GM06990 (cell line): ENCODE measurements at regions not wholly inside any gene's neighbourhood (a gene's known extent, or its start where the extent isn't known, plus 50 kb on each side); places are given as distances from the start of the nearest gene placed in this dataset.

Source experiments
- DNase-seq: peaks from one replicate; pipeline ENCODE4 v3.0.0-alpha.2; 2011; ENCODE audit not compliant: insufficient read length; ENCODE audit errors: extremely low read depth
- H3K27me3 ChIP-seq: replicated peaks from 2 replicates; pipeline ENCODE4 v1.6.0; 2011; ENCODE audit warnings: low read length; ENCODE audit not compliant: control insufficient read depth, insufficient read depth
- H3K36me3 ChIP-seq: 2 replicates; pipeline ENCODE4 v1.5.1; 2011; ENCODE audit warnings: low read length; ENCODE audit not compliant: control insufficient read depth, insufficient read depth
- H3K4me3 ChIP-seq: replicated peaks from 2 replicates; pipeline ENCODE4 v1.5.1; 2011; ENCODE audit warnings: low read depth, mild to moderate bottlenecking, control low read depth, low read length
- CTCF ChIP-seq: IDR thresholded peaks from 2 replicates; pipeline ENCODE4 v1.5.1; 2011; ENCODE audit warnings: low read length, control low read depth, mild to moderate bottlenecking, inconsistent platforms; ENCODE audit not compliant: insufficient read depth, poor library complexity, severe bottlenecking

GRCh38 chr13:21895779-21896178 is 224.9 kb downstream of the FGF9 start:
- DNase-seq, result no peak
- no peak for TF ChIP-seq CTCF
- H3K4me3 ChIP-seq, result no peak overlapping the region
- H3K36me3 ChIP-seq, result no peaks in the 10 kb centered on the region
- no peaks in the 10 kb centered on the region for H3K27me3 ChIP-seq

- Histone ChIP-seq H3K27me3 (no peaks in the 10 kb centered on the region), H3K36me3 (no peaks in the 10 kb centered on the region), H3K4me3 (no peak overlapping the region)
- no peak for DNase-seq
- TF ChIP-seq CTCF, result no peak
Measured at GRCh38 chr13:21897161-21897560, 226.3 kb downstream of the FGF9 start.

- TF ChIP-seq CTCF, result no peak
- DNase-seq, result no peak
- no peaks in the 10 kb centered on the region for H3K27me3 ChIP-seq
- H3K36me3 ChIP-seq, result no peaks in the 10 kb centered on the region
- H3K4me3 ChIP-seq, result no peak overlapping the region
Measured at GRCh38 chr13:21898459-21898858, 227.6 kb downstream of the FGF9 start.

GRCh38 chr13:21898945-21899344 is 228.1 kb downstream of the FGF9 start:
- no peak for TF ChIP-seq CTCF
- Histone ChIP-seq H3K36me3 (no peaks in the 10 kb centered on the region), H3K27me3 (no peaks in the 10 kb centered on the region), H3K4me3 (no peak overlapping the region)
- DNase-seq, result no peak

- Histone ChIP-seq H3K27me3 (no peaks in the 10 kb centered on the region), H3K4me3 (no peak overlapping the region), H3K36me3 (no peaks in the 10 kb centered on the region)
- DNase-seq, result no peak
- no peak for TF ChIP-seq CTCF
Measured at GRCh38 chr13:21901336-21901735, 230.5 kb downstream of the FGF9 start.
